NCI-H226 (cell line): ENCODE measurements at regions not wholly inside any gene's neighbourhood (a gene's known extent, or its start where the extent isn't known, plus 50 kb on each side); places are given as distances from the start of the nearest gene placed in this dataset.
A peak's percentile ranks its signal among the peaks of the same experiment; 100 is the strongest.

Experiments
- DNase-seq: peaks from one replicate; pipeline ENCODE4 v3.0.0-alpha.2; 2015

DNA sequence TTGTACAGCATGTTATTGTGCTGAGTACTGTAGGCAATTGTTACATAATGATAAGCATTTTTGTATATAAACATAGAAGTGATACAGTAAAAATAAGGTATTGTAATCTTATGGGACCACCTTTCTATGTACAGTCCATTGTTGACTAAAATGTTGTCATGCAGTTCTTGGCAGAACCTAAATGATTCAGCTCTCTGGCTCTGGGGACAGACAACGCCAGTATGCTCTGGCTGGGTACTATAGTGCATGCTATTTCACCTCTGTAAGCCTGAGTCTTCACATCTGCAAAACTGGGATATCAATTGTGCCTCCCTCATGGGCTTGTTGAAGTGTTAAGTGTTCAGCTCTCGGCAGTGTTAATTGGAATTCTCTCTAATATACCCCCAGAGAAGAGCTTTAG, 674.3 kb downstream of the INHBA start:
- no peak for DNase-seq

DNA sequence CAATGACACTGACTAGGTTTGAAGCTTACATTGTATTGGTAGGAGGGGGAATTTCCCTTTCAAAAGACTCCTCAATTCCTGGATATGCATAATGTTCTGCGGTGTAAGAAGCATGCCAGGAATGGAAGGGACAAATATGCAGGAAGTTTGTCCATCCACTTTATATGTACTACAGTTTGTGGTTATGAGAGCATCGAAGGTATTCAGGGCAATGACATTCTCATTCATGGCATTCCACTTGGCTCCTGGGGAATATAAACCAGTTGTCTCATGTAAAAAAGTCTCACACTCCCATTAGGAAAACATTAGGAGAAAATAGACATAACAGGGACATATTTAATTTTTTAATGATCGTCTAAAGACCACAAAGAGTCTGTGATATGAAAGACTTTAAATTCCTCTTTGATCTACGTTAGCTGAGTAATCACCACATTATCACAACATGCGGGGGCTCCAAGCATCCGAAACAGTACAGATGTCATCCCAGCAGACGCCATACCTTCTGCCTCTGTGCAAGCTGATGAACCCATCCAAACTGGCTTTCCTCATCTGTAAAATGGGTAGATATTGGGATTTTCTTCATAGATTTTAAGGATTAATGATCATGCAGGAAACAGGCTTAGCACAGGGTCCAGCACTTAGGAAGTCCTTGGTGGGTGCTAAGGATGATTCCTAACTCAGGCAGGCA, 675.3 kb downstream of the INHBA start:
- peak; percentile 93 for DNase-seq

DNA sequence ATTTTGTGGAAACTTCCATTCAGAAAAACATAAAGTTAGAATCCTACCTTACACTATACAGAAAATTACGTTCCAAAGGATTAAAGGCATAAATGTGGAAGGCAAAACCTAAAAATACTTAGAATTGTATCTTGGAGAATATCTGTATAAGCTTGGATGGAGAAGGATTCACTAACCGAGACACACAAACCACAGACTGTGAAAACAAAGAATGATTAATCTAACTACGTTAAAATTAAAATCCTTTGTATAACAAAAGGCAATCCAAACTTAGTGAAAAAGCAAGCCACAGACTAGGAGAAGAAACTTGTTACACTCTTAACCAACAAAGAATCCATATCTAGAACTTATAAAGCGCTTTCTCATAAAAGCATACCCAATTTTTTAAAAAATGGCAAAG, 678.8 kb downstream of the INHBA start:
- no peak for DNase-seq

DNA sequence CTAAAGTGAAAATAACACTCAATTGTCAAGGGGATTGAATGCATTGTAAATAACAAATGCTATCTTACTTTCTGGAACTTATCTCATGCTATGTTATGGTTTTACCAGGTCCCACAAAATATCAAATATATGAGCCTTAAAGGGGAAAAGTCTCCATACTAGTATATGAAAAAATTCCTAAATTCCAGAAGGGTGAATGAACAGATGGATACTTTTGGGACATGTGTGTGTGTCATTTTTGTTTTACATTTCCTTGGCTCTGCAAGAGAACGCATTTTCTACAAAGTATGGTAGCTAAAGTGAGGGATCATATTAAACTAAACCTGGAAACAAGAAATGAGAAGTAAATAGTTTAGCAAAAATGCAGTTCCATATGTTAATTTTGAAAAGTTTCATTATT, 682.8 kb downstream of the INHBA start:
- DNase-seq, result no peak

DNA sequence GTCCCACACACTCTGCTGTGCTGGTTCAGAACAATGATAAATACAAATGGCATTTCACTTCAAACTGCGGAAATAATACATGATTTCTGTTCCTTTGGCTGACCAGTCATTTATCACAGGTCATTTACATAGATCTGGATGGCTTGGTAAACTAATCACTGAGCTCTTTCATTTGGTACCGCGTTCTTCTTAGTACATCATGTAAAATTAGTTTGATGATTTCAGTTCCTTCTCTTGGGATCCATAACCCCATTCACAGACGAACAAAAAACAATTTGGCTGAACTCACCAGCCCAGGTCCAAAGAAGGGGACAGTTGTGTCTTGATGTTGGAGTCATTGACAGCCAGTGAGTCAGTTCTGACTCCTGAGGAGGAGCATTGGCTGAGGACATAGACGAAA, 689.8 kb downstream of the INHBA start:
- no peak for DNase-seq

DNA sequence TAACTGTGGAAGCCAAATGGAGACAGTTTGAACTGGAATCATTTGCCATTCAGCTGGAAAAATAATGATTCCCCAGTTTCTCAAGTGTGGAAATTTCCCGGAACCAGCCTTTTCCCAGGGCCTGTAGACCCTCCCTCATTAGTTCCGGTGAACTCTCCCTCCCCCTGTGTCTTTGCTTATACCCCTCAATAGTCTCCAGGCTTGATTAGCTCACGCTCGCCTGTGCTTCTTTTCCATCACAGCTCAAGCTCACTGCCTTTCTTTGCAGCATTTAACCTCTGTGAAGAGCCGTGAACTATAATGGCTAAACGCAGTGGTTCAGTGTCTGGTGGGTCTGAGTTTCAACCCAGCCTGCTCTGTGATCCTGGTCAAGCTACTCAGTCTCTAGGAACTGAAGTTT, 690.8 kb downstream of the INHBA start:
- DNase-seq, result no peak

DNA sequence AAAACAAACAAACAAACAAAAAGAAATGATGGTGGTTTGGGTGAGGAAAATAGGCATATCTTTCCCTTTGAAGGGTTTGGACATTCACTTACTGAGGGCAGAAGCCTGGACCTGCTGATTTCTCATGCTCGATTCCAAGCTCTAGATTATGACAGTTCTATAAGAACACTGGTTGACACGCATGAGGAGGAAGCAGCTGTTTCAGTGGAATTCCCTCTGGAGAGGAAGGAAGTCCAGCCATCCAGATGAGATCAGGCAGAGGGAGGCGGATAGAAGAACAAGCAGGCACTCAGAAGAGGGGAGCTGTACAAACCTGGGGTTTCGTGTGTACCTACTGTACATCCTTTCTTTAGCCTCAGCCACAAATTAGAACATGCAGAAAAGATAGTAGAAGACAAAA, 691.9 kb downstream of the INHBA start:
- DNase-seq, result no peak

DNA sequence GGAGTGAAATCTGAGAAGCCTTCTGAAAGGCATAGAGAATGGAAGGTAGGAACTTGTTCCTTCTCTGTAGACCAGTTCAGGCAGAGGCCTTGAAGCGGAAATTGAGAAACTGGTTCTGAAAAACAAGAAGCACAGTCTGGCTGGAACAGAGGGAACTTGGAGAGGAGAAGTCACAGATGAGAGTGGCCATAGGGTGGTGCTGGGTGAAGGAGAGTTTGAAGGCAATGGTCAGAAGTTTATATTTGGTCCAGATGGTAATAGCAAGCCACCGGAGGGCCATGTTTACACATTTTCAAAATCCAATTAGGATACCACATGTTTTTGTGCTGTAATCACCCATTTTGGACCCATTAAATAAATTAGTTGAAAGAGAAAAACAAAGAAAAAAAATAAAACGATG, 692.5 kb downstream of the INHBA start:
- DNase-seq, result no peak

DNA sequence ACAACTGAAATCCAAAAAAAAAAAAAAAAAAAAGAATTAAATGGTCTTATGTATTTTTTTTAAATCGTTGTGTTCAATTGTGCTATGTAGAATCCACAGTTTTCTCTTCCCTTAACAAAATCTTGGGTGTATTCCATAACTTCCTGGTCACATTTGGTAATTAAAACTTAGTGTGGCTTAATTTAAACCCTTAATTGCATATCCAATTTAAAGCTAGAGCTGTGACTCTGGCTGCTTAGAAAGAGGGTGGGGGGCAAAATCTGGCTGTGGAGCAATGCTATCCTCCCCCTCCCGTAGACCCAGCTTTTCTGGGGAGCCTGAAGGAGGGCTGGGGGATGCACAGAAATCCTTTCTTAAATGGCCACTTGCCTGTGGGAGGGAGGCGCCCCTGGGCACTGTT, 695.1 kb downstream of the INHBA start:
- no peak for DNase-seq

DNA sequence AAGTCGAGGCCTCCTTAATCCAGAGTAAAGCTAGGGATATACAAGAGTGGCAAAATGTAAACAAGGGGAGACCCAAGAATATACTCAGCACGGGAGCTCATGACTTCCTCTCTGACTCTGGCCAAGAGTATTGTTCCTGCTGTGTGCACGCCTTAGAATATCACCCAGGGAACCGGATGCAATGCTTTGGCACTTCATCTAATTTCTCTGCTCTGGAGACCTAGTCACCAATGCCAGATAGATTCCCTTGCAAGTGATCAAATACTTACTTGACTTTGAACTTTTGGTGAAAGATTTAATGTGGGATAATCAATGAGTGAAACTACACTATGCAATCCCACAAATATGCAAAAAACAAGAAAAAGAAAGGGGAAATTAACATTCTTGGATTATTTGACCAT, 695.5 kb downstream of the INHBA start:
- no peak for DNase-seq

DNA sequence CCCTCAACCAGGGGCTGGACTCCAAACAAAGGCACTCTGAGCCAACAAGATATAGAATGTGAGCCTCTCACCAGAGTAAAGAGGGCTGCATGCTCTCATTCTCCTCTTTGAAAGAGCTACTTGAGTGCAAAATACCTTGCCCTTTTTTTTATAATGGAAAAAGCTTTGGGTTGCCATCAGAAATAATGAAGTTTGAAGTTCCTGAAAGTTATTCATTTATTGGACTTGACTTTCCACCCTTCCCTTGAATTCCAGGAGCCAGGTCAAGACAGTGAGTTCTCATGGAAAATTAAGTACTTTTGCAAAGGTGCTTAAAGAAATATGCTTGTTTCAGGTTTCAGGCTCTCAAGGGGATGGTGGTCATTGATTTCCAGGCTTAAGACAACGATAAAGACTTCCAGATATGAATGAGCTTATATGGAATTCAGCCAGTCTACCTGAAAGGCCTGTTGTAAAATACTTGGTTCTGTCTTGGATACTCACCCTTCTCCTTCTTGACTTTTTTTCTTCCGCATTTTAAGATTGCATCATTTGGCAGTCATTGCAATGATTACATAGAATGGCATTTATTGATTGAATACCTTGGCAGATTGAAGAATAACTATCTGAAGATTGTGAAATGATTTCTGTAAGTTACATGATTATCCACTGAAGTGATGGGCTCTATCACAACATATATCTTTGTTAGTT, 696.4 kb downstream of the INHBA start:
- peak; percentile 79 for DNase-seq

DNA sequence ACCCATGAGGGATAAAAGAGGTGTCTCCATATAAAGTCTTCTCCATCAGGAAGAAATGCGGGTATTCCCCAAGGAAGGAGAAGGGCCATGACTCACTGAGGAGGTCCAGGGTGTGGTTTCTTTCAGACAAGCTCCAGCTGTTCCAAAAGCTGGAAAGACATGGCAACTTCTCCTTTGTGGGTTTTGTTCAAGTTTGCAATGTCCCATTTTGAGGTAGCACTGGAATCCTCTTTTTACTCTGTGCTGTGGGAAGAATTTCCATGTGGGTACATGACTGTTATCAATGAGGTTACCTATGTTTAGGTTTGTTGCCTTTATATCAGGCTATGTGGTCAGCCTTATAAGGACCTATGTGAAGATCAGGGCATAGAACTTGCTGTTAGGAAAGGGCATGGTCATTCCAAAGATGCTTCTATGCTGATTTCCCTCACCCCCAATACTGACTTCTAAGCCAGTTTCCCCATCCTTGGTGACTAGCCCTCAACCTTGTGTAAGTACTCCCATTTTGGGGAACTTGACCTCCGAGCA, 697.5 kb downstream of the INHBA start:
- DNase-seq, result peak; percentile 97

DNA sequence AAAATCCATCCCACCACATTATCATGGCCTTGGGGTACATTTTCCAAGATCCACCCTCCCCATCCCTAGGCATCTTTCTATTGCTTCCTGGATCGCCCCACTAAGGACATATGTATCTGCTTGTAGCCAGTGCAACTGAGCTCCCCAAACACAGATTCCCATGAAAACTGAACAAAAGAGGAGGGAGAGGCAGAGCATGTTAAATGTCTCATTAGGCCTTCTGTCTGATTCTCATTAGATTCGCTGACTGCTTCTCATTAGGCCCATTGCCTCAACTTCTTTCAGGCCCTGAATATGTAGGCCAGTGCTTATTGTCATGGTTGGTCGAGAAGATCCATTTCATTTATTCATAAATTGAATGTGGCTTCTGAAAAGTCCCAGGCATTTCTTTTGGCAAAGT, 698.9 kb downstream of the INHBA start:
- DNase-seq, result no peak

DNA sequence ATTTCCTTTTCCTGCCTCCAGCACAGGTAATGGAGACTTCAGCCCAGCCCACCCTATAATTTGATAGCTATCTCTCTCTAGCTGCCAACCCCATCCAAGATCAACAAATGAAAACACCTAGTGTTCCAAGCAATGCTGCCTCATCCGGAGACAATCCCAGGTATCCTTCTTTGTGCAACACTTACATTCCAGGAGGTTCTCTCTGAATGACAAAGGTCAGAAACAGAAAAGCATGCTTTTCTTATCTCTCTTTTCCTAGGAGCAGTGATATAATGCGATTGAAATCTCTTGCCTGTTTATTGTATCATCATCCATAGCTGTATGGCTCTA, 699.3 kb downstream of the INHBA start:
- peak; percentile 82 for DNase-seq

DNA sequence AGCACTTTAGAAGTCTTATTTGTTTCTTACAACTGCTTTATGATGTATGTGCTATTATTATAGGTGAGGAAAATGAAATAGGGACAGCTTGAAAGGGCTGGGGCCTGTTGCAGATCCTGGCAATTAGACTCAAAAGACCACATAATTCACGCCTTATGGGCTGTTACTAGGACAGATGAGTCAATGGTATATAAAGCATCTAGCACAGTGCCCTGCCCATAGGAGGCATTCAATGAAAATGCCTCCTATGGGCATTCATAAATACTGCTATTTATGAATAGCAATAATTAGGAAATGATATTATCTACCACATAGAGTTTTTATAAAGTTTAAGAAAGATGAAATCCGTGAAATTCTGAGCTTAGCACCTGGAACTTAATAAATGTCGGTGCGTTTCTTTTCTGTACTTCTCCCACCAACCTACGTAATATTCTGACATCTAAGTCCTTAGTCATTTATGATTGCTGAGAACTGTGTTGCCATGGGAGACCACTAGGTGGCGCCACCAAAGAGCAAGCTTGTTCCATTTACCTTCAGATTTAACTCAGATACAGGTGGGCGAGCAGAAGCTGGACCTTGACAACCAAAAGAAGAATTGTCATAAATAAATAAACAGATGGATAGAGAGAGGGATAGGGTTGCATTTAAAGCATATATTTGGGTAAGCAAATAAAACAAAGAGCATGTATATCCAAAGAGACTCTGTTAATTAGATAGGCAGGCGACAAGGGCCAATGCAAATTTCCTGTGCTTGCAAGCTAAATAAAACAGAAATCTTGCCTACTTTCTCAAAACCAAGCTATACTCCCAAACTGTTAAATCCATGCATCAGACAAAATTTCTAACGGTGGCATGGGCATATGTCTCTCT, 699.9 kb downstream of the INHBA start:
- DNase-seq, result peak; percentile 32

DNA sequence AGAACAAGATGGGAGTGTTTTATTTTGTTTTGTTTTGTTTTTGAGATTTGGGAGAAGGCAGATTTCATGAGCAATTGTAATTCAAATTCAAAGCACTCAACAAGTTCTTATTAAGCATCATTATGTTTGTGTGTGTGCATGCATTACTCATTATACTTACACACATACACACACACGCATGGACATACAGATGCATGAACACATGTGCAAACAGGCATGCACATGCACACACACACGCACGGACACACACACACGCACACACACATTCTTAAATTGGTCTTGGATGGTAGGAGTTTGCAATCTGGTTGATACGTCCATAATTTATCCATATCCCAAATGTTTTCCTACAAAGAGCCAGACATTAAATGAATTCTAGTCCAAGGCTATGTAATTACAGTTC, 702.8 kb downstream of the INHBA start:
- no peak for DNase-seq

DNA sequence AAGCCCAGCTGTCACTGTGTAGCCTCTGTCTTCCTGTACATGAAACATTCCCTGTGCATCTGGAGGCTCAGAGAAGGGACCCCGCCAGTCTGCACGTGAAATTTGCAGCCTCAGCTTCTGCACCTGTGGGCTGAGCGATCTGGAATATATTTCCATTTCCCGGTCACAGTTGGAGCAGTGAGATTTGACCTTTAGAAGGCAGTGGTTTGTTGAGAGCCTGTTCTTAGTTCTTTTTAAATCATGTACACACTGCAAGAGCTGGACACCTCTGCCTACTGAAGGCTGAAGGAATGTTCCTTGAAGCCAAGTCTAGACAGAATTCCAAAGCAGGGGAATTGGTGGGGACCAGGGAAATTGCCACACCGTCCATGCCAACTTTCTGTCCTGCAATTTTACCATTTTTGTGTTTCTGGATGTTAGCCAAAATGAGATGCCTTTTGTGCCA, 706.6 kb downstream of the INHBA start:
- DNase-seq, result no peak

DNA sequence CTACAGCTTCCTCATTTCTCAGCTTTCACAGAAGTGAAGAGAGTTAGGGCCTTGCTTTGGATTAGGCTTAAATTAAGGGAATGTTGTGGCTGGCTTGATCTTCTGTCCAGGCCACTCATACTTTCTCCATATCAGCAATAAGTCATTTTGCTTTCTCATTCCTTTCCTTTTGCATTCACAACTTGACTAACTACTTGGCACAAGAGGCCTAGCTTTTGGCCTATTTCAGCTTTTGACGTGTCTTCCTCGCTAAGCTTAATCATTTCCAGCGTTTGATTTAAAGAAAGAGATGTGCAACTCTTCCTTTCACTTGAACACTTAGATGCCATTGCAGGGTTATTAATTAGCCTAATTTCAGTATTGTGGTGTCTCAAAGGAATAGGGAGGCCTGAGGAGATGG, 712.0 kb downstream of the INHBA start:
- DNase-seq, result no peak

DNA sequence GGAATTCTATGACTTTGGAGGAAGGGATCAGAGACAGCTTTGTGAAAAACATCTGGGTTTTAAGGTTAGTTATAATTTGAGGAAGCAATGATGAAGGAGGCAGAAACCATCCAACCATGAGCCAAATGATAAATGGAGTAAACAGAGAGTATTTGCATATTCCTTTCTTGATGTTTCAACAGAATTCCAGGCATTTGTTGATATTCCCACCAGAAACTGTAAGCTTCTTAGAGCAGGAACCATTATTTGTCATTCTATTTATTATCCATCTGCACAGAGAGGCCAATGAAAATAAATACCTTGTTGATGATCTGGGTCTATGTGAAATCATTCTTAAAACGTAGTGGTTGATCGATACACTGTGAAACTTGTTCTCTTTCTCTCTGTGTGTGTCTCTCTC, 715.3 kb downstream of the INHBA start:
- no peak for DNase-seq

DNA sequence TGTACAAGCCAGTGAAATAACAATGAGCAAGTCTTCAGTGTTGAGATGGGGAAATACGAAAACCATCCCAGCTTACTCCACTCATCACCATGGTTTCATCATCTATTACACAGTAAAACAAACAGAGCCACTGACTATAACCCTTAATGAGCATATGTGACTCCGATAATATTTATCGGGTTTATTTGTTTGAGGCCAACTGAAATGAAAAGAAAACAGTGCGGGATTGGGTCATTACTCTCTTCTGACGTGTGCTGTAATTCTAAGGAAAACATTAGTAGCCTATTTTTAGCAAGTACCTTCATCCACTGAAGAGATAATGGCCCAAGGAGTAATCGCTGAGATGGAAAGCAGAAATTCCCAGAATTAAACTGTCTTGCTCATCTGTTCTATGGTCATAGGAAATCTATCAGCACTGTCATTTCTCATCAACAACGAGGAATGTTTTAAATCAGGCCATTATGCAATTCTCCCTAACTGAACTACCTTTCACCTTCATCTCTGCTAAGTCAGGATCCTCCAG, 716.5 kb downstream of the INHBA start:
- peak; percentile 57 for DNase-seq

DNA sequence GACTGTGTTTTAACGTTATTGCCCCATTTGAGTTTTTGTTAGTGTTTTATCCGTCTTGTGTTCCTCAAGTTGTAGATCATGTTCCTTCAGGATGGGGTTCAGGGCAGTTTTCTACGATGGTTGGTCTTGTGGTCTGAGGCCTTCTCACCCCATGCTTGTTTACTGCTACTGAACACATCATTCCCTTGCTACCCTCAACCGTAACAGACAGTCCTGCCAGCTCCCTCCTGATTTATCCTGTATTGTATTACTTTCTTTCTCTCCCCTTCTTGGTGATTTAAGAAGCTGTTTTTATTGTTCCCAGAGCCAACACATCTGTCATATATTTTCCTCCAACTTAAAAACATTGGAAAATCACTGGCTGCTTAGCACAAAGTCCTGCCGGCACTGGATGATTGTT, 719.8 kb downstream of the INHBA start:
- no peak for DNase-seq

DNA sequence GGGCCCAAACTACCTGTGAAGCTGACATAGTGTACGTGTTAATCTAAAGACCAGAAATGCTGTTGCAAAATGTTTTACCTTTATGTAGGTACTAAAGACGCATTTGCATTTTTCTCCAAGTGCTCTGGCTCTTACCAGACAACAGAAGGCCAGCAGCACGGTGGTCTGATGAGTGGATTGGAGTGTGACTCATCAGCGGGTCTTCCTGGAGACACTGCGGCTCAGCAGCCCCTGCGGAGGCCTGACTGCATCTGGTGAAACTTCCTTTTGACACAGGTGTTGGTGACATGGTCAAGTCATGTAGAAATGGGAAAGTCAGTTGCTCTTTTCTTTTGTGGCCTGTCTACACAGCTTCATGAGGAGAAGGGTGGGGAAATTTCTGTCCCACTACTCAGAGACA, 723.6 kb downstream of the INHBA start:
- DNase-seq, result no peak

DNA sequence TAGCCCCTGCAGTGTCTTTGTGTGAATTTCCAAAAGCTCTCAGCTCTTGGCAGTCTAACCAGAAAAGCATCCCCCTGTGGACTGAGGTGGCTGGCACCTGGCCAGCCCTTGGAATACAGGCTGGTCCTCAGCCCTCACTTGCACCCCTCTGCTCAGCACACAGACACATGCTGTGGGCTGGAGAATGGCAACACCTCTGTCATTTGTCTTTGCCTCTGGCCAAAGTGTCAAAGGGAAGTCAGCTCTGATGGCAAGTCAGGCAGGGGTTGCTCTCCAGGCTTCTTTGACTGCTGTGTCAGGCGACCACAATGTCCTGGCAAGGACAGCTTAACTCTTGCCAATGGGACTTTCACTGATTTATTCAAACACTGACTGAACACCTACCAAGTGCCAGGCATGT, 724.8 kb downstream of the INHBA start:
- no peak for DNase-seq

DNA sequence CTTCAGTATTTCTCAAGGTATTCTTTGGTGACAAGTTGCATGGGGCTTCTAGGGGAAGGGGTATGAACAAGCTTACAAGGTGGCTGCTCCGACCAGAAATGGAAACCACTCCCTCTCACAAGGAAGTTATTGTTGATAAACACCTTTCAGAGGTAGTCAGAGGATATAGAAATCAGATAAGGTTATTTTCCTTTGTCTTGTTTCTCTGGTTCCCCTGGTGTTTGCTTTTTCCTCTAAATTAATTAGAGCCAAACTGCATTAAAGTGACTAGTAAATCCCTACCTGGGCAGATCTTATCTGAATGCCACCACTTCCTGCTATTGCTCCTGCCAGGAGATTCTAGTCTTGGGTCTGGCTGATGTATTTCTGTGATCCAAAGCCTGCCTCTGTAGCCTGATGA, 725.4 kb downstream of the INHBA start:
- DNase-seq, result no peak
